ENCODE measurements at regions not wholly inside any gene's neighbourhood (a gene's known extent, or its start where the extent isn't known, plus 50 kb on each side); places are given as distances from the start of the nearest gene placed in this dataset.

DNA sequence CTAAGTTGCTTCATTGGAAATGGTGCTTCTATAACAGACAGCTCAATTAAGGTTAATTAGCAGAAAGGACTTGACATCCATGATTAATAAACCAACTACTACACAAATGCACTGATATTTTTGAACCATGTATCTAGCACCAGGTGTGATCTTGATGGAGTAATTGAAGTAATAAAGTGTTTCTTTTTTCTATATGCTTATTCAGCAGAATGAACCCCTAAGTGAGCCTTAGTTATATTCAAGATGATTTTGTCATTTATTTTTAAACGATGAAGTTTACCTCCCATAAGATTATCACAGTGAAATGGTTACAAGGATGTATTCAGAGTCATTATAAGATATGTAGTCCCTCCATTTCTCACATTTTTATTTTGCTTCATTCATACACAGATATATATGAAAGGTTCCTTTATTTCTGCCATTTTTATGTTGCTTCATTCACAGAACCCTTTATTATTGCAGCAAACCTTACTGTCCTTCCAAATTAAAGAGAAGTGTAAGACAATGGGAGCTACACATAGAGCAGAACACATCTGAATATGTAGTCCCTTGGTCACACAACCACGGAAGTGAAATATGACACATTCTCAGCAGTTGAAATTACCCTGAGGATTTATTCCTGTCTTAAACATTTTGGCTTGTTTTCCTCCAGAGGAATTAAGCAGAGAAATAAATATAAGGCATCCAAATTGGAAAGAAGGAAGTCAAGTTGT, 295.0 kb downstream of the RAP2B start:
- H3K36me3 Mint-ChIP-seq (ENCODE audit: low read depth) = no peaks in the 10 kb centered on the region
- no peaks in the 10 kb centered on the region for H3K4me1 Mint-ChIP-seq (ENCODE audit: low read depth)
- TF ChIP-seq, protein P1, sequence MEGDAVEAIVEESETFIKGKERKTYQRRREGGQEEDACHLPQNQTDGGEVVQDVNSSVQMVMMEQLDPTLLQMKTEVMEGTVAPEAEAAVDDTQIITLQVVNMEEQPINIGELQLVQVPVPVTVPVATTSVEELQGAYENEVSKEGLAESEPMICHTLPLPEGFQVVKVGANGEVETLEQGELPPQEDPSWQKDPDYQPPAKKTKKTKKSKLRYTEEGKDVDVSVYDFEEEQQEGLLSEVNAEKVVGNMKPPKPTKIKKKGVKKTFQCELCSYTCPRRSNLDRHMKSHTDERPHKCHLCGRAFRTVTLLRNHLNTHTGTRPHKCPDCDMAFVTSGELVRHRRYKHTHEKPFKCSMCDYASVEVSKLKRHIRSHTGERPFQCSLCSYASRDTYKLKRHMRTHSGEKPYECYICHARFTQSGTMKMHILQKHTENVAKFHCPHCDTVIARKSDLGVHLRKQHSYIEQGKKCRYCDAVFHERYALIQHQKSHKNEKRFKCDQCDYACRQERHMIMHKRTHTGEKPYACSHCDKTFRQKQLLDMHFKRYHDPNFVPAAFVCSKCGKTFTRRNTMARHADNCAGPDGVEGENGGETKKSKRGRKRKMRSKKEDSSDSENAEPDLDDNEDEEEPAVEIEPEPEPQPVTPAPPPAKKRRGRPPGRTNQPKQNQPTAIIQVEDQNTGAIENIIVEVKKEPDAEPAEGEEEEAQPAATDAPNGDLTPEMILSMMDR (IDR thresholded peaks at IDR 0.05) = no peak
- H3K4me3 Mint-ChIP-seq = no peak overlapping the region
- H3K27ac Mint-ChIP-seq = no peak overlapping the region
- no peaks in the 10 kb centered on the region for H3K9me3 Mint-ChIP-seq
- no peak for DNase-seq
- no peaks in the 10 kb centered on the region for H3K27me3 Mint-ChIP-seq (ENCODE audit: insufficient read depth)

DNA sequence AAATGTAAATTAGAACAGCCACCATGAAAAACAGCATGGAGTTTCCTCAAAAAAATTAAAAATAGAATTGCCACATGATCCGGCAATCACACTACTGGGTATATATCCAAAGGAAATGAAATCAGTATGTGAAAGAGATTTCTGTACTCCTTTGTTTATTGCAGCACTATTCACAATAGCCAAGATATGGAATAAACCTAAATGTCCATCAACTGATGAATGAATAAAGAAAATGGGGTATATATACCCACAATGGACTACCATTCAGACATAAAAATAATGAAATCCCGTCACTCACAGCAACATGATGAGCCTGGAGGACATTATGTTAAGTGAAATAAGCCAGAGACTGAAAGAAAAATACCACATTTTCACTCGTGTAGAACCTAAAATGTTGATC, 296.9 kb downstream of the RAP2B start:
- Mint-ChIP-seq H3K36me3 (ENCODE audit: low read depth) (no peaks in the 10 kb centered on the region), H3K4me1 (ENCODE audit: low read depth) (no peaks in the 10 kb centered on the region), H3K9me3 (no peaks in the 10 kb centered on the region), H3K4me3 (no peak overlapping the region), H3K27ac (no peak overlapping the region), H3K27me3 (ENCODE audit: insufficient read depth) (no peaks in the 10 kb centered on the region)
- TF ChIP-seq, protein P1 (IDR thresholded peaks at IDR 0.05) = no peak
- DNase-seq = no peak

DNA sequence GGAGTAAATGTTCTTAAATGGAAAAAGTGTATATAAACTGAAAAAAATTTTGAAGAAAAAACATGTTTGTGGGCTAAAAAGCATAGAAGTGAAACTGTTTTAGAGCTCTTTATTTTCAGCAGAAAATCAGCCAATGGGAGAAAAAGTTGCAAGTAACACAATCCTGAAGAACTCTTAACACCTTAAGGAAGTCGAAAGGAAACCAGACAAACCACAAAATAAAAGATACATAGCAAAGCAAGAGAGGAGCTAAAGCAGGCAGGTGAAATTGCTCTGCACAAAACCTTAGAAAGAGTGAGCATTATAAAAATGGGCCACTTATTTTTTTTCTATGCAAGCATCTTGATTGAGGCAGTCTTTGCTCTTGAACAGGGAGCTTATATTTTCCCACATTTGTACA, 300.5 kb downstream of the RAP2B start:
- DNase-seq = no peak
- Mint-ChIP-seq H3K4me3 (no peak overlapping the region), H3K4me1 (ENCODE audit: low read depth) (no peaks in the 10 kb centered on the region), H3K27ac (no peak overlapping the region), H3K36me3 (ENCODE audit: low read depth) (no peaks in the 10 kb centered on the region), H3K27me3 (ENCODE audit: insufficient read depth) (no peaks in the 10 kb centered on the region), H3K9me3 (no peaks in the 10 kb centered on the region)
- TF ChIP-seq, protein P1 (IDR thresholded peaks at IDR 0.05) = no peak

DNA sequence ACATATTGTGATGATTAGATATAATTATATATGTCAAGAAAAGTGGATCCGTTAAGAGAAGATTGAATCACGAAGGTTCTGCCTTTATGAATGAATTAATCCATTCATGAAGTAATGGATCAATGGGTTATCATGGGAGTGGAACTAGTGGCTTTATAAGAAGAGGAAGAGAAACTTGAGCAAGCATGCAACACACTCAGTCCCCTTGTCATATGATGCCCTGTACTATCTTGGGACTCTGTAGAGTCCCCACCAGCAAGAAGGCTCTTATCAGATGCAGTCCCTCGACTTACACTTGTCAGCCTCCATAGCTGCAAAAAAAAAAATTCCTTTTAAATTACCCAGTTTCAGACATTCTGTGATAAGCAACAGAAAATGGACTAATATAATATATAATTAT, 301.9 kb downstream of the RAP2B start:
- H3K27ac Mint-ChIP-seq = no peak overlapping the region
- no peaks in the 10 kb centered on the region for H3K27me3 Mint-ChIP-seq (ENCODE audit: insufficient read depth)
- H3K4me1 Mint-ChIP-seq (ENCODE audit: low read depth) = no peaks in the 10 kb centered on the region
- H3K36me3 Mint-ChIP-seq (ENCODE audit: low read depth) = no peaks in the 10 kb centered on the region
- H3K9me3 Mint-ChIP-seq = no peaks in the 10 kb centered on the region
- TF ChIP-seq, protein P1 (IDR thresholded peaks at IDR 0.05) = no peak
- DNase-seq = no peak
- no peak overlapping the region for H3K4me3 Mint-ChIP-seq

DNA sequence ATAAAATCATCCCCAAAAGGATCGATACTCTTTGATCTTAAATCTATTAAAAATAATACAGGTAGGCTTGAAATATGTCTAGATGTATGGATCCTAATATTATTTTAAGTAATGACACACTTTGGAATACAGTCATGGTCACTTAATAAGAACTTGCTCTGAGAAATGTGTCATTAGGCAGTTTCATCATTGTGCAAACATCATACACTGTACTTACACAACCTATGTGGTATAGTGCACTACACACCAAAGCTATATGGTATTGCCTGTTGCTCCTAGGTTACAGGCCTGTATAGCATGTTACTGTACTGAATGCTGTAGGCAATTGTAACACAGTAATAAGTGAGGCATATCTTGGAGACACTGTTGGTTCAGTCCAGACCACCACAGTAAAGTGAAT, 307.1 kb downstream of the RAP2B start:
- Mint-ChIP-seq H3K9me3 (no peaks in the 10 kb centered on the region), H3K27me3 (ENCODE audit: insufficient read depth) (no peaks in the 10 kb centered on the region), H3K27ac (no peak overlapping the region), H3K4me1 (ENCODE audit: low read depth) (no peaks in the 10 kb centered on the region), H3K4me3 (no peak overlapping the region), H3K36me3 (ENCODE audit: low read depth) (no peaks in the 10 kb centered on the region)
- DNase-seq = no peak
- TF ChIP-seq, protein P1 (IDR thresholded peaks at IDR 0.05) = no peak
